ENCODE measurements at regions not wholly inside any gene's neighbourhood (a gene's known extent, or its start where the extent isn't known, plus 50 kb on each side); places are given as distances from the start of the nearest gene placed in this dataset.

DNA sequence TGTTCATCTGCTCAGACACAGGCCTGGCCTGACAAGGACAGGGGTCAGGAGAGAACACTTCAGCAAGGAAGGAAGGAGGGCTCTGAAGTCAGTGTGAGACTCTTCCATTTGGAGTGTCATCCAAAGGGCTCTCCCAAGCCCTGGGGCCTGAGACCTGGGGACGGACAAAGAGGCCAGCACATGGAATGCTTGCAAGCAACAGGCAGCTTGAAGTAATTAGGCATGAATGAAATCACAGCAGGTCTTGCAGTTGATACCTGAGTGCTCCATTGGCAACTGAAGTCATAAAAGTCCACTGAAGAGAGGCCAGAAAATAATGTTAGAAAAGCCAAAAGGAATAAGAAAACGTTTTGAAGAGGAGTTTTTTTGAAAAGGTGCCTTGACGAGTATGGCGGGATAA lies 231.7 kb downstream of the VAPA start:
- no peak for TF ChIP-seq REST (IDR thresholded peaks at IDR 0.05; ENCODE audit: unreplicated experiment)
- TF ChIP-seq, protein P1, sequence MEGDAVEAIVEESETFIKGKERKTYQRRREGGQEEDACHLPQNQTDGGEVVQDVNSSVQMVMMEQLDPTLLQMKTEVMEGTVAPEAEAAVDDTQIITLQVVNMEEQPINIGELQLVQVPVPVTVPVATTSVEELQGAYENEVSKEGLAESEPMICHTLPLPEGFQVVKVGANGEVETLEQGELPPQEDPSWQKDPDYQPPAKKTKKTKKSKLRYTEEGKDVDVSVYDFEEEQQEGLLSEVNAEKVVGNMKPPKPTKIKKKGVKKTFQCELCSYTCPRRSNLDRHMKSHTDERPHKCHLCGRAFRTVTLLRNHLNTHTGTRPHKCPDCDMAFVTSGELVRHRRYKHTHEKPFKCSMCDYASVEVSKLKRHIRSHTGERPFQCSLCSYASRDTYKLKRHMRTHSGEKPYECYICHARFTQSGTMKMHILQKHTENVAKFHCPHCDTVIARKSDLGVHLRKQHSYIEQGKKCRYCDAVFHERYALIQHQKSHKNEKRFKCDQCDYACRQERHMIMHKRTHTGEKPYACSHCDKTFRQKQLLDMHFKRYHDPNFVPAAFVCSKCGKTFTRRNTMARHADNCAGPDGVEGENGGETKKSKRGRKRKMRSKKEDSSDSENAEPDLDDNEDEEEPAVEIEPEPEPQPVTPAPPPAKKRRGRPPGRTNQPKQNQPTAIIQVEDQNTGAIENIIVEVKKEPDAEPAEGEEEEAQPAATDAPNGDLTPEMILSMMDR (conservative IDR thresholded peaks at IDR 0.05; ENCODE audit: low read depth in 2 of 2), result no peak
- no peak for TF ChIP-seq NANOG (IDR thresholded peaks at IDR 0.05; ENCODE audit: borderline replicate concordance)
- no peak for TF ChIP-seq EZH2 (IDR thresholded peaks at IDR 0.05; ENCODE audit: low read depth, unreplicated experiment)
- TF ChIP-seq POLR2AphosphoS5 (IDR thresholded peaks at IDR 0.05; ENCODE audit: low read depth), result no peak
- TF ChIP-seq CREB1 (CRISPR knock-in tag; IDR thresholded peaks at IDR 0.05; ENCODE audit: low read depth), result no peak
- TF ChIP-seq JUNB (IDR thresholded peaks at IDR 0.05; ENCODE audit: unreplicated experiment), result no peak
- no peak for TF ChIP-seq EZH2phosphoT487 (IDR thresholded peaks at IDR 0.05; ENCODE audit: unreplicated experiment)
- TF ChIP-seq ZNF114 (CRISPR knock-in tag; IDR thresholded peaks at IDR 0.05), result no peak
